ENCODE measurements at regions not wholly inside any gene's neighbourhood (a gene's known extent, or its start where the extent isn't known, plus 50 kb on each side); places are given as distances from the start of the nearest gene placed in this dataset.
A peak's percentile ranks its signal among the peaks of the same experiment; 100 is the strongest.
"Not testable (repeated sequence)": the region's sequence is repeated elsewhere in the genome, so short reads cannot be mapped to it uniquely, and the experiment has no call there.

GRCh38 chr2:87184260-87184659 is 162.6 kb upstream of the PLGLB1 start:
- H3K9me3 ChIP-seq (ENCODE audit: control insufficient read depth, low read depth, low read length); dilution Hi-C loops (cut with MboI; ENCODE audit: extremely low pct_ligation_motif_present, low sequenced_read_pairs); DNase-seq (ENCODE audit: low read depth, low spot score); H3K4me1 ChIP-seq (ENCODE audit: control insufficient read depth, extremely low read depth, insufficient read depth, low read length); H3K36me3 ChIP-seq (ENCODE audit: control insufficient read depth in 2 of 2, extremely low read depth in 1 of 2, insufficient read depth in 2 of 2, low read length in 2 of 2); H3K9ac ChIP-seq (ENCODE audit: control insufficient read depth, extremely low read depth, insufficient read depth, low read length); H3K27me3 ChIP-seq (ENCODE audit: control insufficient read depth, extremely low read depth, insufficient read depth, low read length); H3K79me2 ChIP-seq (ENCODE audit: control insufficient read depth, insufficient read depth, low read length); FAIRE-seq; H3K4me3 ChIP-seq (ENCODE audit: control insufficient read depth in 2 of 3, extremely low read depth in 1 of 3, insufficient read depth in 2 of 3, low read depth in 1 of 3, low read length in 3 of 3); H3K4me2 ChIP-seq (ENCODE audit: control insufficient read depth, extremely low read depth, insufficient read depth, low read depth, low read length); H3K27ac ChIP-seq (ENCODE audit: control insufficient read depth, insufficient read depth, low read length); H2AFZ ChIP-seq (ENCODE audit: control insufficient read depth, low read length); H3K9me1 ChIP-seq (ENCODE audit: control insufficient read depth, extremely low read depth, insufficient read depth, low read length); H4K20me1 ChIP-seq (ENCODE audit: control insufficient read depth, extremely low read depth, insufficient read depth, low read length): not testable (repeated sequence)

- H2AFZ ChIP-seq (ENCODE audit: control insufficient read depth, low read length); DNase-seq (ENCODE audit: low read depth, low spot score); H3K9me1 ChIP-seq (ENCODE audit: control insufficient read depth, extremely low read depth, insufficient read depth, low read length); H3K36me3 ChIP-seq (ENCODE audit: control insufficient read depth in 2 of 2, extremely low read depth in 1 of 2, insufficient read depth in 2 of 2, low read length in 2 of 2); H3K27ac ChIP-seq (ENCODE audit: control insufficient read depth, insufficient read depth, low read length); H3K4me1 ChIP-seq (ENCODE audit: control insufficient read depth, extremely low read depth, insufficient read depth, low read length); dilution Hi-C loops (cut with MboI; ENCODE audit: extremely low pct_ligation_motif_present, low sequenced_read_pairs); H3K79me2 ChIP-seq (ENCODE audit: control insufficient read depth, insufficient read depth, low read length); H3K4me2 ChIP-seq (ENCODE audit: control insufficient read depth, extremely low read depth, insufficient read depth, low read depth, low read length); H3K27me3 ChIP-seq (ENCODE audit: control insufficient read depth, extremely low read depth, insufficient read depth, low read length); H4K20me1 ChIP-seq (ENCODE audit: control insufficient read depth, extremely low read depth, insufficient read depth, low read length); H3K4me3 ChIP-seq (ENCODE audit: control insufficient read depth in 2 of 3, extremely low read depth in 1 of 3, insufficient read depth in 2 of 3, low read depth in 1 of 3, low read length in 3 of 3); H3K9ac ChIP-seq (ENCODE audit: control insufficient read depth, extremely low read depth, insufficient read depth, low read length); H3K9me3 ChIP-seq (ENCODE audit: control insufficient read depth, low read depth, low read length): not testable (repeated sequence)
- peak; percentile 32 for FAIRE-seq
These were observed 167.6 kb upstream of the PLGLB1 start for GRCh38 chr2:87189214-87189613.

DNA sequence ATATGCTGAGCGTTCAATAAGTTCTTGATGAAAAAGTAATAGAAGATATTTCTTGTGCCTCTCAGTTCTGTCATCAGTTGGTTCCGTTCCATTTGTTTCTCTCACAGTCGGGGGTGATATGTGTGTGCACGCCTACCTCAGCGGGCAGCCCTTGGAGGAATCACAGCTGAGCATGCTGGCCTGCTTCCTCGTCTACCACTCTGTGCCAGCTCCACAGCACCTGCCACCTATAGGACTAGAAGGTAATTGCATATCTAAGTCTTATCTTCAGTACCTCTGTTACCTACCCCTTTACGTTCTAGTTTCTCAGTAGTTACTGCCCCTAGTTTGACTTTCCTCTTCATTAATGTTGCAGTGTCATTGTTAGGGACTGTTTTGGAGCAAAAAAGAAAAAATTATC is 171.7 kb upstream of the PLGLB1 start:
- dilution Hi-C loops (cut with MboI; ENCODE audit: extremely low pct_ligation_motif_present, low sequenced_read_pairs); H3K4me3 ChIP-seq (ENCODE audit: control insufficient read depth in 2 of 3, extremely low read depth in 1 of 3, insufficient read depth in 2 of 3, low read depth in 1 of 3, low read length in 3 of 3): not testable (repeated sequence)
- peak; percentile 73 for FAIRE-seq

DNA sequence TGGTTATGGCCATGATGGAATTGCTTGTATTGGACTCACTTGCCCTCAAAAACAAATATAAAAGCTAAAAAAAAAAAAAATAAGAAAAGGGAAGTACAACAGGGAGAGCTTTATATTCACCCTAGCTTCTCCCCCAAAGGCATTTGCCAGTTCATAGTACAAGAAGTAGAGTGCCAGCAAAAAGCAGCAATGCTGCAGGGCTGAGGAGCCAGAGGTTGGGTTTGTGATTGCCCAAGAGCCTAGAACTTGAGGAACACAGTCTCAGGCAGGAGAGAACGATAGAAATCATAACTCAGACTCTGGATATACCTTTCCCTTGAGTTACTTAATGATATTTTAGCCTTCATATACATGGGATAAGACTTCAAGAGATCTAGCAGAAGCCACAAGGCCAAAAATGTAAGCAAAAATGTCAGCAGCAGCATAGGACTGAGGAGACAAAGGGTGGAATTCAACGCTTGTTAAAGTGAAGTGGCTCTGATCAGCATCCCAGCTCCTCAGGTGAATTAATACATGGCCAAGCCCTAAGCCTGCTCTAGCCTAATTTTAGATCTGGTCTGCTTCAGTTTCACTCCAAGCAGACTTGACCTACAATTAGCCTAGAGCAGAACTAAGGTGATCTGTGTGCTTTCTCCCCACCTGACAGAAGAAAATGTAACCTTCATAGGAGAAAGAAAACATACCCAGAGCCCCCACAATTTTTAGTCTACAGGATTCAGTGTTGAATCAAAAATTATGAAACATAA is 172.8 kb upstream of the PLGLB1 start:
- FAIRE-seq; DNase-seq (ENCODE audit: low read depth, low spot score); H3K4me2 ChIP-seq (ENCODE audit: control insufficient read depth, extremely low read depth, insufficient read depth, low read depth, low read length); H2AFZ ChIP-seq (ENCODE audit: control insufficient read depth, low read length); H3K9me3 ChIP-seq (ENCODE audit: control insufficient read depth, low read depth, low read length); H3K9me1 ChIP-seq (ENCODE audit: control insufficient read depth, extremely low read depth, insufficient read depth, low read length); H3K27me3 ChIP-seq (ENCODE audit: control insufficient read depth, extremely low read depth, insufficient read depth, low read length); H3K4me3 ChIP-seq (ENCODE audit: control insufficient read depth in 2 of 3, extremely low read depth in 1 of 3, insufficient read depth in 2 of 3, low read depth in 1 of 3, low read length in 3 of 3); H3K36me3 ChIP-seq (ENCODE audit: control insufficient read depth in 2 of 2, extremely low read depth in 1 of 2, insufficient read depth in 2 of 2, low read length in 2 of 2); H3K79me2 ChIP-seq (ENCODE audit: control insufficient read depth, insufficient read depth, low read length); H3K9ac ChIP-seq (ENCODE audit: control insufficient read depth, extremely low read depth, insufficient read depth, low read length); dilution Hi-C loops (cut with MboI; ENCODE audit: extremely low pct_ligation_motif_present, low sequenced_read_pairs); H3K4me1 ChIP-seq (ENCODE audit: control insufficient read depth, extremely low read depth, insufficient read depth, low read length); H4K20me1 ChIP-seq (ENCODE audit: control insufficient read depth, extremely low read depth, insufficient read depth, low read length); H3K27ac ChIP-seq (ENCODE audit: control insufficient read depth, insufficient read depth, low read length): not testable (repeated sequence)

More for the DNA sequence above, 171.7 kb upstream of the PLGLB1 start:
- H3K4me1 ChIP-seq (ENCODE audit: control insufficient read depth, extremely low read depth, insufficient read depth, low read length); H3K9me1 ChIP-seq (ENCODE audit: control insufficient read depth, extremely low read depth, insufficient read depth, low read length); H3K27ac ChIP-seq (ENCODE audit: control insufficient read depth, insufficient read depth, low read length); DNase-seq (ENCODE audit: low read depth, low spot score); H3K9ac ChIP-seq (ENCODE audit: control insufficient read depth, extremely low read depth, insufficient read depth, low read length); H3K9me3 ChIP-seq (ENCODE audit: control insufficient read depth, low read depth, low read length); H3K36me3 ChIP-seq (ENCODE audit: control insufficient read depth in 2 of 2, extremely low read depth in 1 of 2, insufficient read depth in 2 of 2, low read length in 2 of 2); H3K27me3 ChIP-seq (ENCODE audit: control insufficient read depth, extremely low read depth, insufficient read depth, low read length); H2AFZ ChIP-seq (ENCODE audit: control insufficient read depth, low read length); H4K20me1 ChIP-seq (ENCODE audit: control insufficient read depth, extremely low read depth, insufficient read depth, low read length); H3K4me2 ChIP-seq (ENCODE audit: control insufficient read depth, extremely low read depth, insufficient read depth, low read depth, low read length); H3K79me2 ChIP-seq (ENCODE audit: control insufficient read depth, insufficient read depth, low read length): not testable (repeated sequence)

DNA sequence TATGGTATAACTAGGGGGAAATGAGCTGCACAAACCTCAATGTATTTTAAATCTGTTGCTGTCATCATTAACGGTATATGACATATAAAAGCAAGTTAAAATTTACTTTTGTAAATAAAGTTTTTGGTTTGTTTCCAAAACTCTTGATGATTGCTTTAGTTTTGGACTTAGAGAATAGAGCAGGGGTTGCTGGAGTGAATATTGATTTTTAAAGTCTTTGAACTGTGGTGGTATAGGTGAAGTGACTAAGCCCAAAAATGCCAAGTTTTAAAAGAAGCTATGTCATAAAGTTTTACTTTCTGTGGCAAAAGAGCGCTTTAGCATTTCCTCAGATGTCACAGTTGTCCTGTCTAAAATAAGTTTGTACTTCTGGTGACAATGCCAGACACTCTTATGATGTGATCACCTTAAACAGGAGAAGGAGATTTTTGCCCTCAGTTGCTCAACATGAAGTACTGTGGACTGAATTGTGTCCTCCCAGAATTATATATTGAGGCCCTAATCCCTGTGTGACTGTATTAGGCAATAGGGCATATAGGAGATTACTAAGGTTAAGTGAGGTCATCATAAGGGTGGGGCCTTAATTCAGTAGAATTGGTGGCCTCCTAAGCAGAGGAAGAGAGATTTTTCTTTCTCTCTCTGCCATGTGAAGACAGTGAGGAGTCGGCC is 175.2 kb upstream of the PLGLB1 start:
- H3K36me3 ChIP-seq (ENCODE audit: control insufficient read depth in 2 of 2, extremely low read depth in 1 of 2, insufficient read depth in 2 of 2, low read length in 2 of 2); H4K20me1 ChIP-seq (ENCODE audit: control insufficient read depth, extremely low read depth, insufficient read depth, low read length); H3K9ac ChIP-seq (ENCODE audit: control insufficient read depth, extremely low read depth, insufficient read depth, low read length); DNase-seq (ENCODE audit: low read depth, low spot score); H3K4me1 ChIP-seq (ENCODE audit: control insufficient read depth, extremely low read depth, insufficient read depth, low read length); dilution Hi-C loops (cut with MboI; ENCODE audit: extremely low pct_ligation_motif_present, low sequenced_read_pairs); H3K27ac ChIP-seq (ENCODE audit: control insufficient read depth, insufficient read depth, low read length); H3K9me1 ChIP-seq (ENCODE audit: control insufficient read depth, extremely low read depth, insufficient read depth, low read length); H3K27me3 ChIP-seq (ENCODE audit: control insufficient read depth, extremely low read depth, insufficient read depth, low read length); H3K79me2 ChIP-seq (ENCODE audit: control insufficient read depth, insufficient read depth, low read length); H2AFZ ChIP-seq (ENCODE audit: control insufficient read depth, low read length); H3K9me3 ChIP-seq (ENCODE audit: control insufficient read depth, low read depth, low read length); H3K4me3 ChIP-seq (ENCODE audit: control insufficient read depth in 2 of 3, extremely low read depth in 1 of 3, insufficient read depth in 2 of 3, low read depth in 1 of 3, low read length in 3 of 3); FAIRE-seq; H3K4me2 ChIP-seq (ENCODE audit: control insufficient read depth, extremely low read depth, insufficient read depth, low read depth, low read length): not testable (repeated sequence)
